Hepatocyte (in vitro differentiated cells): ENCODE measurements at regions not wholly inside any gene's neighbourhood (a gene's known extent, or its start where the extent isn't known, plus 50 kb on each side); places are given as distances from the start of the nearest gene placed in this dataset.

Source experiments
- DNase-seq: peaks from one replicate; pipeline ENCODE4 v3.0.0-alpha.2; 2016; ENCODE audit warnings: low spot score
- H2AFZ ChIP-seq: fragments of 200-600 bp; sonication (generic); 2 replicates; pipeline ENCODE4 v1.6.0; 2016; ENCODE audit warnings: antibody characterized with exemption, mild to moderate bottlenecking
- H3K27ac ChIP-seq: fragments of 200-600 bp; sonication (generic); 2 replicates; pipeline ENCODE4 v1.5.1; 2016; ENCODE audit warnings: mild to moderate bottlenecking
- H3K27me3 ChIP-seq: fragments of 200-600 bp; sonication (generic); 2 replicates; pipeline ENCODE4 v1.6.1; 2016
- H3K36me3 ChIP-seq: fragments of 200-600 bp; sonication (generic); replicated peaks from 2 replicates; pipeline ENCODE4 v1.5.1; 2016; ENCODE audit warnings: low read depth; ENCODE audit not compliant: insufficient read depth
- H3K4me1 ChIP-seq: fragments of 200-600 bp; sonication (generic); 2 replicates; pipeline ENCODE4 v1.5.1; 2016; ENCODE audit warnings: mild to moderate bottlenecking, moderate library complexity; ENCODE audit not compliant: insufficient read depth
- H3K4me2 ChIP-seq: fragments of 200-600 bp; sonication (generic); 2 replicates; pipeline ENCODE4 v1.6.0; 2016
- H3K4me3 ChIP-seq: fragments of 200-600 bp; sonication (generic); 2 replicates; pipeline ENCODE4 v1.5.1; 2016; ENCODE audit warnings: mild to moderate bottlenecking
- H3K79me2 ChIP-seq: fragments of 200-600 bp; sonication (generic); 2 replicates; pipeline ENCODE4 v1.6.0; 2017; ENCODE audit warnings: mild to moderate bottlenecking
- H3K9me2 ChIP-seq: fragments of 200-600 bp; sonication (generic); replicated peaks from 2 replicates; pipeline ENCODE4 v1.6.0; 2017; ENCODE audit warnings: mild to moderate bottlenecking; ENCODE audit not compliant: insufficient read depth
- H3K9me3 ChIP-seq: fragments of 200-600 bp; sonication (generic); 2 replicates; pipeline ENCODE4 v1.5.1; 2016; ENCODE audit warnings: low read depth, mild to moderate bottlenecking
- H4K20me1 ChIP-seq: fragments of 200-600 bp; sonication (generic); 2 replicates; pipeline ENCODE4 v1.6.0; 2016; ENCODE audit warnings: mild to moderate bottlenecking; ENCODE audit not compliant: insufficient read depth, poor library complexity, severe bottlenecking
- CTCF ChIP-seq: fragments of 200-600 bp; sonication (generic); IDR thresholded peaks from 2 replicates; pipeline ENCODE4 v1.5.1; 2016; ENCODE audit warnings: antibody characterized with exemption, mild to moderate bottlenecking; ENCODE audit not compliant: poor library complexity
- EZH2 ChIP-seq: fragments of 200-600 bp; sonication (generic); IDR thresholded peaks from 2 replicates; pipeline ENCODE4 v1.6.1; 2016; ENCODE audit warnings: antibody characterized with exemption, mild to moderate bottlenecking, borderline replicate concordance
- EZH2phosphoT487 ChIP-seq: fragments of 200-600 bp; sonication (generic); IDR thresholded peaks from one replicate; pipeline ENCODE4 v1.6.1; 2018; ENCODE audit warnings: antibody characterized with exemption, mild to moderate bottlenecking, low read depth, moderate library complexity; ENCODE audit not compliant: unreplicated experiment, severe bottlenecking
- WGBS: methylation state at CpG from one replicate; pipeline ENCODE4 v1.1.6; 2016; ENCODE audit warnings: low lambda C conversion rate; ENCODE audit errors: missing lambda C conversion rate; 5-methylcytosine and 5-hydroxymethylcytosine counted together

GRCh38 chr5:2208239-2208544, 325.5 kb upstream of the IRX4 start:
- TF ChIP-seq CTCF = no peak
- no peak for TF ChIP-seq EZH2phosphoT487
- TF ChIP-seq EZH2 = no peak
- H3K27ac ChIP-seq = no peak overlapping the region
- no peak overlapping the region for H3K4me2 ChIP-seq
- no peak overlapping the region for H3K4me3 ChIP-seq
- peaks cover 4% of the 10 kb centered on the region for H3K27me3 ChIP-seq
- DNase-seq = no peak
- no peak overlapping the region for H2AFZ ChIP-seq
- H4K20me1 ChIP-seq = no peaks in the 10 kb centered on the region
- no peaks in the 10 kb centered on the region for H3K9me3 ChIP-seq
- no peaks in the 10 kb centered on the region for H3K9me2 ChIP-seq
- WGBS = 45% methylated on average over 5 of the region's 5 CpGs
- no peaks in the 10 kb centered on the region for H3K36me3 ChIP-seq
- H3K4me1 ChIP-seq = no peaks in the 10 kb centered on the region
- no peaks in the 10 kb centered on the region for H3K79me2 ChIP-seq

- Histone ChIP-seq H3K4me3 (no peak overlapping the region), H3K9me3 (no peaks in the 10 kb centered on the region), H3K4me1 (no peaks in the 10 kb centered on the region), H3K27me3 (peaks cover 4% of the 10 kb centered on the region), H3K9me2 (no peaks in the 10 kb centered on the region), H2AFZ (no peak overlapping the region), H3K79me2 (no peaks in the 10 kb centered on the region), H3K36me3 (no peaks in the 10 kb centered on the region), H4K20me1 (no peaks in the 10 kb centered on the region), H3K4me2 (no peak overlapping the region), H3K27ac (no peak overlapping the region)
- 55% methylated on average over 25 of the region's 25 CpGs for WGBS
- TF ChIP-seq CTCF (peak; percentile 67), EZH2phosphoT487 (no peak)
- peak; percentile 73 for DNase-seq
Measured at GRCh38 chr5:2207416-2208238, 324.9 kb upstream of the IRX4 start.

DNA sequence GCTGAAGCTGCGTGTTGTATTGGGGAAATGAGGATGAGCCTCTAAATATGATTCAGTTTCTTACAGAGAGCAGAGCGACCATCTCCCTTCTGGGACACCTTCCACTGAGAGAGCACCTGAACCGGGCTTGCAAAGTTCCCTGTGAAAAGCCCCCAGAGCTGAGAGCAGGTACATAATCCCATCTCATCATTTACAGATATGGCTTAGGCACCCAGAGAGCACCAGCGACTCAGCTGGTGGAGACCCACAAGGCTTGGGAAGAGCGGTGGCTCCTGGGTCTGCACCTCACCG, 324.3 kb upstream of the IRX4 start:
- Histone ChIP-seq H3K79me2 (no peaks in the 10 kb centered on the region), H3K4me2 (no peak overlapping the region), H4K20me1 (no peaks in the 10 kb centered on the region), H3K4me1 (no peaks in the 10 kb centered on the region), H3K27me3 (peaks cover 4% of the 10 kb centered on the region), H2AFZ (no peak overlapping the region), H3K4me3 (no peak overlapping the region), H3K27ac (no peak overlapping the region), H3K9me2 (no peaks in the 10 kb centered on the region), H3K36me3 (no peaks in the 10 kb centered on the region), H3K9me3 (no peaks in the 10 kb centered on the region)
- WGBS = 93% methylated on average over 6 of the region's 6 CpGs
- no peak for DNase-seq
- no peak for TF ChIP-seq CTCF
- no peak for TF ChIP-seq EZH2
